ENCODE measurements at regions not wholly inside any gene's neighbourhood (a gene's known extent, or its start where the extent isn't known, plus 50 kb on each side); places are given as distances from the start of the nearest gene placed in this dataset.

DNA sequence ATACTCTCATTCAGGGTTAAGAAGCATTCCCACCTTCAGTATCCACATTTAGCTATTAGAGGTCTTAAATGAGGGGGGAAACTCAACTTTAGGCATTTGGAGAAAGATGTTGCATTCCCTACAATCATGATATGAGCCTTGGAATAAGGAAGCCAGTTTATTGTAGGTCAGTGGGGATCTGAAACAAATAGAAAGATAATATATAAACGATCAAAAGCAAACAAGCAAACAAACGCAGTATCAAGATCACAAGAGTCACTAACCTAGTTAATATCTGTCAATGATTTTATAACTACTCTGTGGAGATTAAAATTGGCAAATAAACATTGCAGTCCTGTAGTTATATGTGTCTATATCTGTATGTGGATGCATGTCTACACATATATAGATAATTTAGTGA is 152.4 kb upstream of the LRATD1 start:
- TF ChIP-seq TCF12 (IDR thresholded peaks at IDR 0.05; ENCODE audit: low read depth) (no peak), EP300 (IDR thresholded peaks at IDR 0.05; ENCODE audit: borderline replicate concordance) (no peak), TAF1 (IDR thresholded peaks at IDR 0.05; ENCODE audit: low read depth) (no peak), RAD21 (IDR thresholded peaks at IDR 0.05; ENCODE audit: low read depth) (no peak), EGR1 (IDR thresholded peaks at IDR 0.05) (no peak), NFIC (IDR thresholded peaks at IDR 0.05) (no peak), YY1 (IDR thresholded peaks at IDR 0.05; ENCODE audit: low read depth) (no peak), TEAD4 (IDR thresholded peaks at IDR 0.05) (no peak), ZBTB7A (IDR thresholded peaks at IDR 0.05; ENCODE audit: low read depth) (no peak), FOXM1 (IDR thresholded peaks at IDR 0.05; ENCODE audit: borderline replicate concordance, low read depth) (no peak), CEBPB (IDR thresholded peaks at IDR 0.05) (no peak)
- TF ChIP-seq, protein P1, sequence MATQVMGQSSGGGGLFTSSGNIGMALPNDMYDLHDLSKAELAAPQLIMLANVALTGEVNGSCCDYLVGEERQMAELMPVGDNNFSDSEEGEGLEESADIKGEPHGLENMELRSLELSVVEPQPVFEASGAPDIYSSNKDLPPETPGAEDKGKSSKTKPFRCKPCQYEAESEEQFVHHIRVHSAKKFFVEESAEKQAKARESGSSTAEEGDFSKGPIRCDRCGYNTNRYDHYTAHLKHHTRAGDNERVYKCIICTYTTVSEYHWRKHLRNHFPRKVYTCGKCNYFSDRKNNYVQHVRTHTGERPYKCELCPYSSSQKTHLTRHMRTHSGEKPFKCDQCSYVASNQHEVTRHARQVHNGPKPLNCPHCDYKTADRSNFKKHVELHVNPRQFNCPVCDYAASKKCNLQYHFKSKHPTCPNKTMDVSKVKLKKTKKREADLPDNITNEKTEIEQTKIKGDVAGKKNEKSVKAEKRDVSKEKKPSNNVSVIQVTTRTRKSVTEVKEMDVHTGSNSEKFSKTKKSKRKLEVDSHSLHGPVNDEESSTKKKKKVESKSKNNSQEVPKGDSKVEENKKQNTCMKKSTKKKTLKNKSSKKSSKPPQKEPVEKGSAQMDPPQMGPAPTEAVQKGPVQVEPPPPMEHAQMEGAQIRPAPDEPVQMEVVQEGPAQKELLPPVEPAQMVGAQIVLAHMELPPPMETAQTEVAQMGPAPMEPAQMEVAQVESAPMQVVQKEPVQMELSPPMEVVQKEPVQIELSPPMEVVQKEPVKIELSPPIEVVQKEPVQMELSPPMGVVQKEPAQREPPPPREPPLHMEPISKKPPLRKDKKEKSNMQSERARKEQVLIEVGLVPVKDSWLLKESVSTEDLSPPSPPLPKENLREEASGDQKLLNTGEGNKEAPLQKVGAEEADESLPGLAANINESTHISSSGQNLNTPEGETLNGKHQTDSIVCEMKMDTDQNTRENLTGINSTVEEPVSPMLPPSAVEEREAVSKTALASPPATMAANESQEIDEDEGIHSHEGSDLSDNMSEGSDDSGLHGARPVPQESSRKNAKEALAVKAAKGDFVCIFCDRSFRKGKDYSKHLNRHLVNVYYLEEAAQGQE (IDR thresholded peaks at IDR 0.05; ENCODE audit: low read depth), result no peak
- TF ChIP-seq, protein P2, sequence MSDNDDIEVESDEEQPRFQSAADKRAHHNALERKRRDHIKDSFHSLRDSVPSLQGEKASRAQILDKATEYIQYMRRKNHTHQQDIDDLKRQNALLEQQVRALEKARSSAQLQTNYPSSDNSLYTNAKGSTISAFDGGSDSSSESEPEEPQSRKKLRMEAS (IDR thresholded peaks at IDR 0.05), result no peak
- TF ChIP-seq, protein P3, sequence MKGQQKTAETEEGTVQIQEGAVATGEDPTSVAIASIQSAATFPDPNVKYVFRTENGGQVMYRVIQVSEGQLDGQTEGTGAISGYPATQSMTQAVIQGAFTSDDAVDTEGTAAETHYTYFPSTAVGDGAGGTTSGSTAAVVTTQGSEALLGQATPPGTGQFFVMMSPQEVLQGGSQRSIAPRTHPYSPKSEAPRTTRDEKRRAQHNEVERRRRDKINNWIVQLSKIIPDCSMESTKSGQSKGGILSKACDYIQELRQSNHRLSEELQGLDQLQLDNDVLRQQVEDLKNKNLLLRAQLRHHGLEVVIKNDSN (IDR thresholded peaks at IDR 0.05), result no peak

Measured in Ishikawa (cell line).